ENCODE measurements at regions not wholly inside any gene's neighbourhood (a gene's known extent, or its start where the extent isn't known, plus 50 kb on each side); places are given as distances from the start of the nearest gene placed in this dataset.

GRCh38 chr11:32326522-32326921 lies 108.8 kb downstream of the WT1 start:
- H3K9me3 ChIP-seq (ENCODE audit: low read length): no peaks in the 10 kb centered on the region
- CTCF ChIA-PET (ENCODE audit: low intra/inter-chr PET ratio, low total read pairs): no interaction called here
- no peaks in the 10 kb centered on the region for H3K79me2 ChIP-seq (ENCODE audit: insufficient read depth, low read length)
- H3K36me3 ChIP-seq (replicated peaks in 1 of 2; ENCODE audit: control insufficient read depth in 1 of 2, insufficient read depth in 2 of 2, low read length in 2 of 2): no peaks in the 10 kb centered on the region
- no peak overlapping the region for H3K9ac ChIP-seq (ENCODE audit: insufficient read depth, low read depth, low read length)
- BruUV-seq (replicated peaks): no TSS peak
- TF ChIP-seq THAP7 (CRISPR knock-in tag; IDR thresholded peaks at IDR 0.05) (no peak), THYN1 (CRISPR knock-in tag; IDR thresholded peaks at IDR 0.05; ENCODE audit: borderline replicate concordance, low read depth) (no peak), HBP1 (CRISPR knock-in tag; IDR thresholded peaks at IDR 0.05; ENCODE audit: low read depth) (no peak), SIX1 (CRISPR knock-in tag; IDR thresholded peaks at IDR 0.05; ENCODE audit: borderline replicate concordance) (no peak), MAF1 (CRISPR knock-in tag; IDR thresholded peaks at IDR 0.05; ENCODE audit: borderline replicate concordance) (no peak), POLR2G (IDR thresholded peaks at IDR 0.05; ENCODE audit: low read depth, low read length) (no peak), ZNF343 (CRISPR knock-in tag; IDR thresholded peaks at IDR 0.05) (no peak)
- TF ChIP-seq, protein P1, sequence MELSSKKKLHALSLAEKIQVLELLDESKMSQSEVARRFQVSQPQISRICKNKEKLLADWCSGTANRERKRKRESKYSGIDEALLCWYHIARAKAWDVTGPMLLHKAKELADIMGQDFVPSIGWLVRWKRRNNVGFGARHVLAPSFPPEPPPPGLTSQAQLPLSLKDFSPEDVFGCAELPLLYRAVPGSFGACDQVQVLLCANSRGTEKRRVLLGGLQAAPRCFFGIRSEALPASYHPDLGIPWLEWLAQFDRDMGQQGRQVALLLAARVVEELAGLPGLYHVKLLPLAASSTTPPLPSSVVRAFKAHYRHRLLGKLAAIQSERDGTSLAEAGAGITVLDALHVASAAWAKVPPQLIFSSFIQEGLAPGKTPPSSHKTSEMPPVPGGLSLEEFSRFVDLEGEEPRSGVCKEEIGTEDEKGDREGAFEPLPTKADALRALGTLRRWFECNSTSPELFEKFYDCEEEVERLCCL (CRISPR knock-in tag; IDR thresholded peaks at IDR 0.05; ENCODE audit: borderline replicate concordance): no peak
- TF ChIP-seq, protein P2, sequence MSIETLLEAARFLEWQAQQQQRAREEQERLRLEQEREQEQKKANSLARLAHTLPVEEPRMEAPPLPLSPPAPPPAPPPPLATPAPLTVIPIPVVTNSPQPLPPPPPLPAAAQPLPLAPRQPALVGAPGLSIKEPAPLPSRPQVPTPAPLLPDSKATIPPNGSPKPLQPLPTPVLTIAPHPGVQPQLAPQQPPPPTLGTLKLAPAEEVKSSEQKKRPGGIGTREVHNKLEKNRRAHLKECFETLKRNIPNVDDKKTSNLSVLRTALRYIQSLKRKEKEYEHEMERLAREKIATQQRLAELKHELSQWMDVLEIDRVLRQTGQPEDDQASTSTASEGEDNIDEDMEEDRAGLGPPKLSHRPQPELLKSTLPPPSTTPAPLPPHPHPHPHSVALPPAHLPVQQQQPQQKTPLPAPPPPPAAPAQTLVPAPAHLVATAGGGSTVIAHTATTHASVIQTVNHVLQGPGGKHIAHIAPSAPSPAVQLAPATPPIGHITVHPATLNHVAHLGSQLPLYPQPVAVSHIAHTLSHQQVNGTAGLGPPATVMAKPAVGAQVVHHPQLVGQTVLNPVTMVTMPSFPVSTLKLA (IDR thresholded peaks at IDR 0.05): no peak
- ATAC-seq (no peak), FAIRE-seq (no peak), DNase-seq (ENCODE audit: low spot score) (no peak)
- peaks cover 9% of the 10 kb centered on the region; the same call in 1 of the 2 replicates for H3K4me1 ChIP-seq (ENCODE audit: insufficient read depth, low read length)
- 0 out of 5 replicates have a peak, but pooled peaks cover 0 to 7% of the 10 kb centered on the region in 2 experiments for H3K27me3 ChIP-seq (ENCODE audit: control insufficient read depth in 1 of 2, insufficient read depth in 2 of 2, low read length in 2 of 2)
- in situ Hi-C loops (cut with HindIII; ENCODE audit: extremely low pct_ligation_motif_present, low pct_unique_long_range_greater_than_20kb): no loop called here
- 5% methylated on average over 3 of the region's 3 CpGs for WGBS (ENCODE audit: low lambda C conversion rate)
- POLR2A ChIA-PET: no interaction called here
- no peak overlapping the region for H3K4me2 ChIP-seq (ENCODE audit: low read depth, low read length)
- no peaks in the 10 kb centered on the region for H4K20me1 ChIP-seq (ENCODE audit: insufficient read depth, low read length)
- intact Hi-C loops (cut with micrococcal nuclease; ENCODE audit: unreplicated experiment): no loop called here
- H2AFZ ChIP-seq (ENCODE audit: low read length): no peak overlapping the region
- H3K27ac ChIP-seq (ENCODE audit: extremely low read length, insufficient read depth, low read length): no peak overlapping the region
- no peak overlapping the region for H3K4me3 ChIP-seq (replicated peaks in 1 of 3; ENCODE audit: insufficient read depth in 1 of 3, low read depth in 2 of 3, low read length in 3 of 3)
